Chondrocyte (in vitro differentiated cells): ENCODE measurements at regions not wholly inside any gene's neighbourhood (a gene's known extent, or its start where the extent isn't known, plus 50 kb on each side); places are given as distances from the start of the nearest gene placed in this dataset.

Experiments used
- DNase-seq: peaks from one replicate; pipeline ENCODE4 v3.0.0; 2021; ENCODE audit warnings: mixed read lengths, low spot score
- H3K27ac Mint-ChIP-seq: one replicate; pipeline ENCODE4 v1.8.0; 2021; ENCODE audit warnings: mild to moderate bottlenecking, moderate library complexity, mixed read lengths; ENCODE audit not compliant: unreplicated experiment
- H3K27me3 Mint-ChIP-seq: 2 replicates; pipeline ENCODE4 v1.8.0; 2021; ENCODE audit warnings: low read depth, mixed read lengths
- H3K36me3 Mint-ChIP-seq: 2 replicates; pipeline ENCODE4 v1.8.0; 2021; ENCODE audit warnings: low read depth, mixed read lengths
- H3K4me1 Mint-ChIP-seq: 2 replicates; pipeline ENCODE4 v1.8.0; 2021; ENCODE audit warnings: low read depth, mild to moderate bottlenecking, mixed read lengths
- H3K4me3 Mint-ChIP-seq: one replicate; pipeline ENCODE4 v1.8.0; 2021; ENCODE audit warnings: mild to moderate bottlenecking, moderate library complexity, mixed read lengths; ENCODE audit not compliant: unreplicated experiment
- H3K9me3 Mint-ChIP-seq: 2 replicates; pipeline ENCODE4 v1.8.0; 2021; ENCODE audit warnings: low read depth, mixed read lengths
- TF ChIP-seq, protein P1 (sequence below): fragments of 200-600 bp; sonication (generic); IDR thresholded peaks from 2 replicates; pipeline ENCODE4 v1.5.0; 2021; ENCODE audit warnings: antibody characterized with exemption, mild to moderate bottlenecking, moderate library complexity

DNA sequence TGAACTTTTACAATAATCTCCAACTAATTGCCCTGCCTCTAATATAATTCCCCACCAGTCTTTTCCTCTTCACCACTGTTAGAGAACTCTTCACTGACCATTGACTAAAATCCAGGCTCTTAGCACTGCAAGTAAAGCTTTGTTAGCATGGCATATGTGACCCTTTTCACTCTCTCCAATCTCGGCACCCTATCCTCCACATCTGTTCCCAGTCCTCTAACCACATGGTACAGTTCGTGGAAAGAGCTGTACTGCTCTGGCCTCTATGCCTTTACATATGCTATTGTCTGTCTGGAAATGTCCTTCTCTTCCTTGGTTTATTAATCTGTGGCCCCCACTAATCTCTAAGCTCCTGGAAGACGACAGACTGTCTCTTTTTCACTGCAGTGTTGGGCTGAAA is 63.0 kb upstream of the EIF2S2 start:
- H3K9me3 Mint-ChIP-seq: no peaks in the 10 kb centered on the region
- TF ChIP-seq, protein P1, sequence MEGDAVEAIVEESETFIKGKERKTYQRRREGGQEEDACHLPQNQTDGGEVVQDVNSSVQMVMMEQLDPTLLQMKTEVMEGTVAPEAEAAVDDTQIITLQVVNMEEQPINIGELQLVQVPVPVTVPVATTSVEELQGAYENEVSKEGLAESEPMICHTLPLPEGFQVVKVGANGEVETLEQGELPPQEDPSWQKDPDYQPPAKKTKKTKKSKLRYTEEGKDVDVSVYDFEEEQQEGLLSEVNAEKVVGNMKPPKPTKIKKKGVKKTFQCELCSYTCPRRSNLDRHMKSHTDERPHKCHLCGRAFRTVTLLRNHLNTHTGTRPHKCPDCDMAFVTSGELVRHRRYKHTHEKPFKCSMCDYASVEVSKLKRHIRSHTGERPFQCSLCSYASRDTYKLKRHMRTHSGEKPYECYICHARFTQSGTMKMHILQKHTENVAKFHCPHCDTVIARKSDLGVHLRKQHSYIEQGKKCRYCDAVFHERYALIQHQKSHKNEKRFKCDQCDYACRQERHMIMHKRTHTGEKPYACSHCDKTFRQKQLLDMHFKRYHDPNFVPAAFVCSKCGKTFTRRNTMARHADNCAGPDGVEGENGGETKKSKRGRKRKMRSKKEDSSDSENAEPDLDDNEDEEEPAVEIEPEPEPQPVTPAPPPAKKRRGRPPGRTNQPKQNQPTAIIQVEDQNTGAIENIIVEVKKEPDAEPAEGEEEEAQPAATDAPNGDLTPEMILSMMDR: no peak
- no peak overlapping the region for H3K27ac Mint-ChIP-seq
- no peak for DNase-seq
- no peaks in the 10 kb centered on the region for H3K4me1 Mint-ChIP-seq
- peaks cover 2% of the 10 kb centered on the region for H3K27me3 Mint-ChIP-seq
- no peaks in the 10 kb centered on the region for H3K36me3 Mint-ChIP-seq
- no peak overlapping the region for H3K4me3 Mint-ChIP-seq

DNA sequence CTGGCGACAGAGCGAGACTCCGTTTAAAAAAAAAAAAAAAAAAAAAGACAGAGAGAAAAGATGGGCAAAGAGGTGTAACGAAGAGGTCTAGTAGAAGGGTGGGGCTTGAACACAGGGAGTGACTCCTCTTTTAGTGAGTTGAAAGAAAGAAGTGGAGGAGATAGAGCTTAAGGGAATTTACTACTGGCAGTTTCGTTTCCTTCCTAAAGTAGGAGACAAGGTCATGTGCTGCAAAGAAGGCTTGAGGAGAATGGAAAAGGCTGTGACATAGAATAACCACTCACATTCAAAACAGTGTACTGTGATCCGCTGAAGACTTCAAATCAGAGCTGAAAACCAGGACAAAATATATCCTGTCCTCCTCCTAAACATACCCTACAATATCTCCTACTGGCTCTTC is 63.8 kb upstream of the EIF2S2 start:
- Mint-ChIP-seq H3K27ac (no peak overlapping the region), H3K9me3 (no peaks in the 10 kb centered on the region), H3K4me1 (no peaks in the 10 kb centered on the region), H3K36me3 (no peaks in the 10 kb centered on the region), H3K4me3 (no peak overlapping the region), H3K27me3 (peaks cover 2% of the 10 kb centered on the region)
- no peak for DNase-seq
- TF ChIP-seq, protein P1: no peak

DNA sequence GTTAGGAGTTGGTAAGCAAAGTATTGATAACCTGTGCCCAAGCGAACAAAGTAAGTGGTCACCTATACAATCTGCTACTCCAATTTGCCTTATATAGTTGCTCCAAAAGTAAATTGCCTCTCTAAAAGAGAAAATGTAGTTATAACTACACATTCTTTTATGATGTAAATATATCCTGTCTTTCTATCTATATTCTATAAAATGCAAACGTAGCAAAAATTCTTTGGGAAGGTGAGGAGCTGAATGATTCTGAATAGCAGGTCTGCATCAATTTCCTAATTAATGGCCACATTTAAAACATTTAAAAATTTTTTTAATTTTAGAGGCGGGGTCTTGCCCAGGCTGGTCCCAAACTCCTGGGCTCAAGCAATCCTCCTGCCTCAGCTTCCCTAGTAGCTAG is 64.2 kb upstream of the ASIP start:
- H3K9me3 Mint-ChIP-seq: no peaks in the 10 kb centered on the region
- H3K4me1 Mint-ChIP-seq: no peaks in the 10 kb centered on the region
- no peaks in the 10 kb centered on the region for H3K36me3 Mint-ChIP-seq
- TF ChIP-seq, protein P1: no peak
- H3K4me3 Mint-ChIP-seq: no peak overlapping the region
- H3K27me3 Mint-ChIP-seq: peaks cover 2% of the 10 kb centered on the region
- no peak for DNase-seq
- no peak overlapping the region for H3K27ac Mint-ChIP-seq

DNA sequence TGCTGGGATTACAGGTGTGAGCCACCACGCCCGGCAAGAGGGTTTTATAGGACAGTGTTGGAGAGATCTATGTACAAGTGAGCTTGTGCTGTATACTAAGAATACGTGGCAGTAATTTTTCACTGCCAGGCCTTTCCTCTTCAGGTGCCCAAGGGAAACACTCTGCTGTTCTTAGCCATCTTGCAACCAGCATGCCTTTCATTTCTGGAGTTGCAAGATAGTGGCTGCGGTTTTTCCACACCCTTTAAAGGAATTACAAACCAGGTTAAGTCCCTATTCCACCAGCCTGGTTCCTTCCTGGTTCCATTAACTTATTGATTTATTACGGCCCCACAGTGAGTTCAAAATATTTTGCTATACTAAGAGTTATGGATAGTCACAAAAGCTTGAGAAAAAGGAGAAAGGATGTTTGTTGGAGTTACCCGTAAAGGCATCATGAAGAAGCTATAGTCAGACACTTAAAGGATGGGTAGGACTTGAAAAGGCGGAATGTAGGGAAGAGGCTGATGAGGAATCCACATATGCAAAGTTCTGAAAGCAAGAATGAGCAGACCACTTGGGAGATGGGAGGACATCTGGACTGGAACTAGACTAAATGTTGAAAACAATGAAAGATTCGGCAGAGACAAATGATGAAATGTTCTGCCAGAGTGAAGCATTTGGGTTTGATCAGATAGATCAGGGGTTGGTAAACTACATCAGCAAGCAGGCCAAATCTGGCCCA is 61.4 kb upstream of the ASIP start:
- H3K27ac Mint-ChIP-seq: no peak overlapping the region
- DNase-seq: no peak
- no peaks in the 10 kb centered on the region for H3K36me3 Mint-ChIP-seq
- H3K4me1 Mint-ChIP-seq: no peaks in the 10 kb centered on the region
- no peaks in the 10 kb centered on the region for H3K9me3 Mint-ChIP-seq
- TF ChIP-seq, protein P1: no peak
- H3K27me3 Mint-ChIP-seq: peaks cover 10% of the 10 kb centered on the region
- no peak overlapping the region for H3K4me3 Mint-ChIP-seq

DNA sequence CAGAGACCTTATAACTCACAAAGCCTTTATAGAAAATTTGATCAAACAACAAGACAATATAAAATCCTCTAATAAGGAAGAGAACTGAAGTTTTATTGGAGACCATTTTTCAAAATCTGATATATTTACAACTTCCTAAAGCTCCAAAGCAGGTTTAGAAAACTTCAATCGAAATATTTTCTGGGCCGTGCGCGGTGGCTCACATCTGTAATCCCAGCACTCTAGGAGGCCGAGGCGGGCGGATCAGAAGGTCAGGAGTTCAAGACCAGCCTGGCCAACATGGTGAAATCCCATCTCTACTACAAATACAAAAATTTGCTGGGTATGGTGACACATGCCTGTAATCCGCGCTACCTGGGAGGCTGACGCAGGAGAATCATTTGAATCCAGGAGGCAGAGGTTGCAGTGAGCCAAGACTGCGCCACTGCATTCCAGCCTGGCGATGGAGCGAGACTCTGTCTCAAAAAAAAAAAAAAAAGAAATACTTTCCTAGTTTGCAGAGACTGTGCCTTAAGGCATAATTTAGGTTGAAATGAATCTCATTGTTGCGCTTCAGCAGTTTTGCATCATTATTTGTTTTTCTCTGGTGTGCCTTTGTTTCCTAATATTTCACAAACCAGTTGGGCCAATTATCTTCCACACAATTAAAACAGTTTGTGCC is 60.6 kb upstream of the ASIP start:
- Mint-ChIP-seq H3K27ac (no peak overlapping the region), H3K9me3 (no peaks in the 10 kb centered on the region), H3K4me3 (no peak overlapping the region), H3K36me3 (no peaks in the 10 kb centered on the region), H3K4me1 (no peaks in the 10 kb centered on the region), H3K27me3 (peaks cover 16% of the 10 kb centered on the region)
- TF ChIP-seq, protein P1: no peak
- no peak for DNase-seq
